ENCODE measurements at regions not wholly inside any gene's neighbourhood (a gene's known extent, or its start where the extent isn't known, plus 50 kb on each side); places are given as distances from the start of the nearest gene placed in this dataset.

DNA sequence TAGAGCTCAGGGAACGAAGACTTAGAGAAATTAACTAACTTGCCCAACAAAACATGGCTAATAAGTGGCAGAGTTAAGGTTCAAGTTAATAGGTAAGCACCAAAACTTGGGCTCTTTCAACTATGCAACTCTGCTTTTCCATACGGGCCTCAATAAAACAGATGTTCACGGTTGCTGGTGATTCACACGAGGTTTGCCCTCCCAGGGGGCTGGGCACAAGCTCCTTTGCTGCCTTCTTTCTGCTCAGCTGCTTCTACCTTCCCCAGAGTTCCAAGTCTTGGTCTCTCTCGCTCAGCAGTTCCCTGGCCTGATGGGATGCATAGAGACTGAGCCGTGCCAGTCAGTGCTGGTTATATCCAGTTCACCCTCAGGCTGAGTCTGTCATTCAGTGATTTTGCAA, 217.9 kb downstream of the SREK1 start:
- no peak for DNase-seq (ENCODE audit: extremely low read depth, low read depth)
- TF ChIP-seq, protein P1, sequence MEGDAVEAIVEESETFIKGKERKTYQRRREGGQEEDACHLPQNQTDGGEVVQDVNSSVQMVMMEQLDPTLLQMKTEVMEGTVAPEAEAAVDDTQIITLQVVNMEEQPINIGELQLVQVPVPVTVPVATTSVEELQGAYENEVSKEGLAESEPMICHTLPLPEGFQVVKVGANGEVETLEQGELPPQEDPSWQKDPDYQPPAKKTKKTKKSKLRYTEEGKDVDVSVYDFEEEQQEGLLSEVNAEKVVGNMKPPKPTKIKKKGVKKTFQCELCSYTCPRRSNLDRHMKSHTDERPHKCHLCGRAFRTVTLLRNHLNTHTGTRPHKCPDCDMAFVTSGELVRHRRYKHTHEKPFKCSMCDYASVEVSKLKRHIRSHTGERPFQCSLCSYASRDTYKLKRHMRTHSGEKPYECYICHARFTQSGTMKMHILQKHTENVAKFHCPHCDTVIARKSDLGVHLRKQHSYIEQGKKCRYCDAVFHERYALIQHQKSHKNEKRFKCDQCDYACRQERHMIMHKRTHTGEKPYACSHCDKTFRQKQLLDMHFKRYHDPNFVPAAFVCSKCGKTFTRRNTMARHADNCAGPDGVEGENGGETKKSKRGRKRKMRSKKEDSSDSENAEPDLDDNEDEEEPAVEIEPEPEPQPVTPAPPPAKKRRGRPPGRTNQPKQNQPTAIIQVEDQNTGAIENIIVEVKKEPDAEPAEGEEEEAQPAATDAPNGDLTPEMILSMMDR (IDR thresholded peaks at IDR 0.05; ENCODE audit: low read depth, low read length) = no peak

DNA sequence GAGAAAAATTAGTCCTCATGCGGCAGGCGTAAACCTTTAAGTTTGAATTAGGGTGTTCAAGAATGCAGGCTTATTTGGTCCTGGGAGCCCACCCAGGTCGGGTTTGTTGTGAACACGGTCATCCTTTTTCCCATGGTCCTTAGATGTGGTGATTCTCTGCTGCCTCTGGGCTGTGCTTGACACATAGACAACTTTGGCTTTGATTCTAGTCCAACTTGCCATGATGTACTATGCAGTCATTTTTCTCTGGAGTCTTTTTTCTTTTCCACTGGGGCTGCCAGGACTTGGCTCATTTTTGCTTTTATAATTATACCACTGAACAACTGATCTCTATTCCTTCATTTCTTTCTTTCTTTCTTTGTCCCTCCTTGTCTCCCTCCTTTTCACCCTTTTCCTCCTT, 218.6 kb downstream of the SREK1 start:
- TF ChIP-seq, protein P1 (IDR thresholded peaks at IDR 0.05; ENCODE audit: low read depth, low read length) = no peak
- no peak for DNase-seq (ENCODE audit: extremely low read depth, low read depth)

DNA sequence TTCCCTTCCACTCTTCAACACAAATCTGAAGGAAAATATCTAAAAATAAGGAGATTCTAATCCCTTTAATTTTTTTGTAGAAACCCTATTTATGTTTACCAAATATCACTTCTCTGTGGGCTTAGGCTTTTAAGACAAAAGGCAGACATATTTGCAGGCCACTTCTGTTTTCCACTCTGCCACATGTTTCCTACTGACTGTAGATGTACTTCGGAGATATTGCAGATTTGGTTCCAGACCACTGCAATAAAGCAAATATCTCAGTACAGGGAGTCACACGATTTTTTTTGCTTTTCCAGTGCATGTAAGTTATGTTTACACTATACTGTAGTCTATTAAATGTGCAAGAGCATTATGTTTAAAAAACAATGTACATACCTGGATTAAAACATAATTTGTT, 219.0 kb downstream of the SREK1 start:
- TF ChIP-seq, protein P1 (IDR thresholded peaks at IDR 0.05; ENCODE audit: low read depth, low read length) = no peak
- DNase-seq (ENCODE audit: extremely low read depth, low read depth) = no peak

DNA sequence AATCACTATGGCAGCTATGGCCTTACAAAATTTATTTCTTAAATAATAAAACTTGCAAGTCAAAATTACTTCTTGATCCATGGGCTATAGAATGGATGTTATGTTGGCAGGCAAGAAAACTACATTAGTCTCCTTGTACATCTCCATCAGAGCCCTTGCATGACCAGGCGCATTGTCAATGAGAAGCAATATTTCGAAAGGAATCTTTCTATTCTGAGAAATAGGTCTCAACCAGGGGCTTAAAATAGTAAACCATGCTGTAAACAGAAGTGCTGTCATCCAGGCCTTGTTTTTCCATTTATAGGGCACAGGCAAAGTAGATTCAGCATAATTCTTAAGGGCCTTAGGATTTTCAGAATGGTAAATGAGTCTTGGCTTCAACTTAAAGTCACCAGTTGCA, 220.1 kb downstream of the SREK1 start:
- TF ChIP-seq, protein P1 (IDR thresholded peaks at IDR 0.05; ENCODE audit: low read depth, low read length) = no peak
- no peak for DNase-seq (ENCODE audit: extremely low read depth, low read depth)

DNA sequence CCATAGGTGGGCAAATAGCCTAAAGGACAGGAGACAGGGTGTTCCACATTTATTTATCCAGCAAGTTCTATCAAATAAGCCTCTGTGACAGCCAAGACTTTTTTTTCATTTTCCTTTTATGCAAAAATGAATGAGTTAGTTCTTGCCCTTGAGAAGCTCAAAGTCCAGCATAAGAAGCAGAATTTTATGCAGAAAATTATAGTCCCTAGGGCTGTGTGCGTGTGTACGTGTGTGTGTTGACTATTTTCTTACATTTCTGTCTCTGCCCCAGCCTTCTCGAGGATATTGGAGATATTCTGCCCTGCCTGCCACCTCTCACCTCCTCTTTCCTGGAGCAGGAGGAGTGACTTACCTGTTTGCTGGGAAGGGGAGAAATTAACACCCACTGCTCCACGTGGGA, 221.9 kb downstream of the SREK1 start:
- no peak for DNase-seq (ENCODE audit: extremely low read depth, low read depth)
- TF ChIP-seq, protein P1 (IDR thresholded peaks at IDR 0.05; ENCODE audit: low read depth, low read length) = no peak

DNA sequence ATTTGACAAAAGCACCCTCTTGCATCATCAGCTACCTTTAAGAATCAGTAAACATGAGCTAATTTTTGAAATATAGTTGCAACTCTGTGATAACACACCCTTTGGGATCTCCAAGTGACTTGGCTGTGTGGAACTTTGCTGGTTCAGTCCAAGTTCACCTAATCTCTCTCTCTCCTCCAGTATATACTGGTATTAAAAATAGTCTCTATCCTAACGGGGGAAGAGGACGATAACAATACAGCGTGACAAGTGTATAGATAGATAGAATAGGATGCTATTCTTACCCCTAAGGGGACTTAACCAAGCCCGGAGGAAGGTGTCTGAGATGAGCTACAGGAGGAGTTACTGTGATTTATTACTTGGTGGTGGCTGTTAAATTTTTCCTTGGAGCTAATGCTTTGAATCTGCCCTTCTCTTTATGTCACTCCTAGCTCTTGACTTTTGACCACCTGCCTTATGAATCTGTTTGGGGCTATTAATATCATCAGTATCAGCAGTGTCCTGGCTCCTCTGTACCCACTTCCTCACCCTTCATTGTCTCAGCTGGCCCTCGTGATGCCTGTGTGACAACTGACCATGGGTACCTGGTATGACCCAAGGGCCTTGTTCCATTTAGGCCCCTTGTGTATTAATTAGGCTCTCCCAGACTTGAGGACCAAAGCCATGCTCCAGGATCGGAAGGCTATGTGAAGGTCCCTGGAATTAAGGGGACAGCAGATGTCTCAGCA, 223.9 kb downstream of the SREK1 start:
- TF ChIP-seq, protein P1 (IDR thresholded peaks at IDR 0.05; ENCODE audit: low read depth, low read length) = no peak
- no peak for DNase-seq (ENCODE audit: extremely low read depth, low read depth)

DNA sequence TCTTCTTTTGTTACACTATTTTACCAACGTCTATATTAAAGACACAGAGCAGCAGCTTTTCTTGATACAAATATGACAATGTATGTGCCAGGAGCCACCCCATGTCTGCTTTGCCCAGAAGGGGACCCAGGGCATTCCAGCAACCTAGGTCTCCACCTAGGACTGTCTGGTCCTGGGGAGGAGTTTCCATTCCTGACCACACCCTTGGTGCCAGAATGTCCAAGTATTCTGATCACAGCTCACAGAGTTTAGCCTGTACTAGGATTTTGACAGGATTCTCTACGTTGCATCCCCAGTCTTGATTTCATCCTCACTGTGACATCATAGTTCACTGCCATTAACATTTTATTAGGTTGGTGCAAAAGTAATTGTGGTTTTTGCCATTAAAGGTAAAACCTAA, 224.7 kb downstream of the SREK1 start:
- TF ChIP-seq, protein P1 (IDR thresholded peaks at IDR 0.05; ENCODE audit: low read depth, low read length) = no peak
- DNase-seq (ENCODE audit: extremely low read depth, low read depth) = no peak

Data from AG09319 (cell line).